IMR-90 (cell line): ENCODE measurements at regions not wholly inside any gene's neighbourhood (a gene's known extent, or its start where the extent isn't known, plus 50 kb on each side); places are given as distances from the start of the nearest gene placed in this dataset.

Source experiments
- ATAC-seq: fragments of 200-7000 bp; cut with Tn5 transposase; 2 replicates; pipeline ENCODE4 v1.9.1; 2020; ENCODE audit warnings: low read depth, mild to moderate bottlenecking, moderate library complexity
- BruUV-seq: library from RNA; stranded (reverse); fragments of 400-500 nt; replicated peaks from 2 replicates; lab custom pipeline; 2021; lab: Mats Ljungman, UMichigan
- CTCF ChIA-PET: fragments of 300-600 bp; formaldehyde crosslinking; extraction: SDS; loops from one replicate; lab custom pipeline; 2021; ENCODE audit warnings: antibody characterized with exemption; lab: Yijun Ruan, JAX
- POLR2A ChIA-PET: fragments of 300-600 bp; sonication (Branson Sonifier 250); formaldehyde crosslinking; loops from one replicate; lab custom pipeline; 2022; ENCODE audit warnings: antibody characterized with exemption; ENCODE audit not compliant: unreplicated experiment; lab: Charles Lee
- DNase-seq: peaks from one replicate; pipeline ENCODE4 v3.0.0; 2013
- H2AFZ ChIP-seq: replicated peaks from 2 replicates; pipeline ENCODE3; 2013; ENCODE audit warnings: low read length, mild to moderate bottlenecking; ENCODE audit not compliant: poor library complexity
- H2AK5ac ChIP-seq: 2 replicates; pipeline ENCODE4 v1.6.1; 2013; ENCODE audit warnings: low read depth, low read length, inconsistent platforms
- H2AK9ac ChIP-seq: replicated peaks from 2 replicates; pipeline ENCODE3; 2013; ENCODE audit warnings: mild to moderate bottlenecking, low read depth, low read length, moderate library complexity; ENCODE audit not compliant: poor library complexity
- H2BK120ac ChIP-seq: 2 replicates; pipeline ENCODE4 v1.6.1; 2013; ENCODE audit warnings: low read depth, low read length, inconsistent platforms
- H2BK15ac ChIP-seq: 3 replicates; pipeline ENCODE4 v1.6.1; 2013; ENCODE audit warnings: low read depth, low read length, inconsistent platforms
- H2BK20ac ChIP-seq: 2 replicates; pipeline ENCODE4 v1.6.1; 2013; ENCODE audit warnings: low read depth, mild to moderate bottlenecking, inconsistent platforms, low read length, moderate library complexity
- H2BK5ac ChIP-seq: 2 replicates; pipeline ENCODE4 v1.6.1; 2013; ENCODE audit warnings: mild to moderate bottlenecking, low read depth, low read length, inconsistent platforms; ENCODE audit not compliant: poor library complexity, severe bottlenecking
- H3K14ac ChIP-seq: replicated peaks from 2 replicates; pipeline ENCODE4 v1.6.1; 2013; ENCODE audit warnings: low read depth, low read length, inconsistent platforms
- H3K18ac ChIP-seq: 2 replicates; pipeline ENCODE4 v1.6.1; 2013; ENCODE audit warnings: low read depth, low read length, control low read depth
- H3K23ac ChIP-seq: 2 replicates; pipeline ENCODE4 v1.6.1; 2013; ENCODE audit warnings: low read depth, low read length, inconsistent platforms
- H3K27ac ChIP-seq: 2 replicates; pipeline ENCODE4 v1.5.1; 2013; ENCODE audit warnings: mild to moderate bottlenecking, control low read depth, low read length; ENCODE audit not compliant: insufficient read depth
- H3K27me3 ChIP-seq: 2 replicates; pipeline ENCODE4 v1.6.1; 2013; ENCODE audit warnings: low read length; ENCODE audit not compliant: control insufficient read depth, insufficient read depth
- H3K36me3 ChIP-seq: 2 replicates; pipeline ENCODE4 v1.6.1; 2013; ENCODE audit warnings: low read length, mixed read lengths; ENCODE audit not compliant: control insufficient read depth, insufficient read depth
- H3K4ac ChIP-seq: 2 replicates; pipeline ENCODE4 v1.6.1; 2013; ENCODE audit warnings: low read depth, low read length, inconsistent platforms
- H3K4me1 ChIP-seq: 2 replicates; pipeline ENCODE4 v1.6.1; 2013; ENCODE audit warnings: low read length, mixed read lengths; ENCODE audit not compliant: control insufficient read depth, insufficient read depth
- H3K4me2 ChIP-seq: 2 replicates; pipeline ENCODE4 v1.6.1; 2013; ENCODE audit warnings: low read depth, mild to moderate bottlenecking, control low read depth, low read length, moderate library complexity
- H3K4me3 ChIP-seq: 2 replicates; pipeline ENCODE4 v1.5.1; 2013; ENCODE audit warnings: low read depth, mild to moderate bottlenecking, control low read depth, low read length, moderate library complexity; ENCODE audit not compliant: insufficient read depth
- H3K56ac ChIP-seq: 2 replicates; pipeline ENCODE4 v1.6.1; 2013; ENCODE audit warnings: low read length, inconsistent platforms; ENCODE audit not compliant: insufficient read depth; ENCODE audit errors: extremely low read depth
- H3K79me1 ChIP-seq, 2 experiments: 2 replicates each; pipeline ENCODE4 v1.6.1; 2013; ENCODE audit warnings: low read length in 2 of 2, inconsistent platforms in 1 of 2, low read depth in 1 of 2
- H3K9ac ChIP-seq: 2 replicates; pipeline ENCODE4 v1.6.1; 2013; ENCODE audit warnings: low read depth, low read length, control low read depth
- H3K9me1 ChIP-seq: 2 replicates; pipeline ENCODE4 v1.6.1; 2013; ENCODE audit warnings: low read length, inconsistent platforms; ENCODE audit not compliant: insufficient read depth
- H3K9me3 ChIP-seq: 2 replicates; pipeline ENCODE4 v1.6.1; 2013; ENCODE audit warnings: low read length; ENCODE audit not compliant: control insufficient read depth, insufficient read depth
- H4K20me1 ChIP-seq: 2 replicates; pipeline ENCODE4 v1.6.1; 2013; ENCODE audit warnings: low read length, inconsistent platforms; ENCODE audit not compliant: insufficient read depth
- H4K5ac ChIP-seq: 2 replicates; pipeline ENCODE4 v1.6.1; 2013; ENCODE audit warnings: mild to moderate bottlenecking, low read depth, low read length, control low read depth
- H4K8ac ChIP-seq, 2 experiments: 2 replicates each; pipeline ENCODE4 v1.6.1; 2013; ENCODE audit warnings: low read depth in 2 of 2, low read length in 2 of 2, control low read depth in 1 of 2, inconsistent platforms in 1 of 2
- H4K91ac ChIP-seq: 2 replicates; pipeline ENCODE4 v1.6.1; 2013; ENCODE audit warnings: low read depth, low read length, inconsistent platforms; ENCODE audit not compliant: insufficient read depth
- CTCF ChIP-seq: conservative IDR thresholded peaks from 2 replicates; pipeline ENCODE4 v1.5.1; 2012; ENCODE audit warnings: mild to moderate bottlenecking, low read depth, low read length, improper control_type of control experiment
- ELK1 ChIP-seq: fragments of 150-350 bp; IDR thresholded peaks from 2 replicates; pipeline ENCODE4 v1.6.1; 2016; ENCODE audit warnings: low read depth, mild to moderate bottlenecking, low read length, moderate library complexity, borderline replicate concordance
- POLR2A ChIP-seq: IDR thresholded peaks from 2 replicates; pipeline ENCODE4 v1.6.1; 2012; ENCODE audit warnings: mild to moderate bottlenecking, low read depth, low read length
- RAD21 ChIP-seq: IDR thresholded peaks from 2 replicates; pipeline ENCODE4 v1.6.1; 2012; ENCODE audit warnings: low read length, improper control_type of control experiment
- WGBS, 2 experiments: methylation state at CpG; one replicate each; pipeline versions ENCODE4 v1.1.5 to v1.1.7; 2013; ENCODE audit warnings: missing lambda C conversion rate in 2 of 2; ENCODE audit not compliant: insufficient read length in 1 of 2; ENCODE audit errors: extremely low coverage in 2 of 2; 5-methylcytosine and 5-hydroxymethylcytosine counted together
- dilution Hi-C: fragments of 300-500 bp; cut with HindIII; formaldehyde crosslinking; loops from one replicate; pipeline ENCODE4 v1.14.3; 2018; ENCODE audit warnings: low sequenced_read_pairs; ENCODE audit not compliant: unreplicated experiment
- in situ Hi-C: fragments of 300-500 bp; cut with MboI; formaldehyde crosslinking; loops from 3 replicates; pipeline ENCODE4 v1.14.3; 2019; ENCODE audit warnings: low sequenced_read_pairs, inconsistent platforms, mixed read lengths
- intact Hi-C: fragments of 100-400 bp; cut with micrococcal nuclease; formaldehyde crosslinking; loops from 2 replicates; pipeline ENCODE4 v1.10.0; 2022

GRCh38 chr12:123056709-123057108 lies 76.2 kb downstream of the ARL6IP4 start:
- peaks cover 19% of the 10 kb centered on the region; the same call in 1 of the 2 replicates for H3K4me1 ChIP-seq
- H2BK5ac ChIP-seq: no peak overlapping the region
- H3K14ac ChIP-seq: no peak overlapping the region
- H3K4me3 ChIP-seq: no peak overlapping the region
- H2AFZ ChIP-seq: no peak overlapping the region
- in situ Hi-C loops (no loop called here), dilution Hi-C loops (no loop called here), intact Hi-C loops (no loop called here)
- no peaks in the 10 kb centered on the region for H3K36me3 ChIP-seq
- no peak overlapping the region for H2BK120ac ChIP-seq
- no peak overlapping the region for H3K27ac ChIP-seq
- no peak overlapping the region for H3K9ac ChIP-seq
- DNase-seq (no peak), ATAC-seq (no peak)
- H4K5ac ChIP-seq: no peak overlapping the region
- no peak overlapping the region for H4K91ac ChIP-seq
- CTCF ChIA-PET: no interaction called here
- no peak overlapping the region for H3K4ac ChIP-seq
- POLR2A ChIA-PET: no interaction called here
- no peaks in the 10 kb centered on the region for H3K9me3 ChIP-seq
- H3K18ac ChIP-seq: no peak overlapping the region
- no peak overlapping the region for H2BK20ac ChIP-seq
- H3K56ac ChIP-seq: no peak overlapping the region
- H2BK15ac ChIP-seq: no peak overlapping the region
- H4K20me1 ChIP-seq: peaks cover 26% of the 10 kb centered on the region; the same call in 1 of the 2 replicates
- peaks cover 0 to 23% of the 10 kb centered on the region in 2 experiments; a peak in 2 of 4 replicates for H3K79me1 ChIP-seq
- H3K23ac ChIP-seq: no peak overlapping the region
- BruUV-seq: no TSS peak
- no peak overlapping the region for H4K8ac ChIP-seq
- no peak overlapping the region for H2AK9ac ChIP-seq
- 95% methylated on average over 4 of the region's 7 CpGs; no CpG with 5 or more reads in 1 of the 2 experiments for WGBS, 2 experiments
- TF ChIP-seq CTCF (no peak), ELK1 (no peak), POLR2A (no peak), RAD21 (no peak)
- H3K27me3 ChIP-seq: no peaks in the 10 kb centered on the region
- H3K9me1 ChIP-seq: peaks cover 27% of the 10 kb centered on the region
- H3K4me2 ChIP-seq: no peak overlapping the region
- no peak overlapping the region for H2AK5ac ChIP-seq
